ENCODE measurements at regions not wholly inside any gene's neighbourhood (a gene's known extent, or its start where the extent isn't known, plus 50 kb on each side); places are given as distances from the start of the nearest gene placed in this dataset.

DNA sequence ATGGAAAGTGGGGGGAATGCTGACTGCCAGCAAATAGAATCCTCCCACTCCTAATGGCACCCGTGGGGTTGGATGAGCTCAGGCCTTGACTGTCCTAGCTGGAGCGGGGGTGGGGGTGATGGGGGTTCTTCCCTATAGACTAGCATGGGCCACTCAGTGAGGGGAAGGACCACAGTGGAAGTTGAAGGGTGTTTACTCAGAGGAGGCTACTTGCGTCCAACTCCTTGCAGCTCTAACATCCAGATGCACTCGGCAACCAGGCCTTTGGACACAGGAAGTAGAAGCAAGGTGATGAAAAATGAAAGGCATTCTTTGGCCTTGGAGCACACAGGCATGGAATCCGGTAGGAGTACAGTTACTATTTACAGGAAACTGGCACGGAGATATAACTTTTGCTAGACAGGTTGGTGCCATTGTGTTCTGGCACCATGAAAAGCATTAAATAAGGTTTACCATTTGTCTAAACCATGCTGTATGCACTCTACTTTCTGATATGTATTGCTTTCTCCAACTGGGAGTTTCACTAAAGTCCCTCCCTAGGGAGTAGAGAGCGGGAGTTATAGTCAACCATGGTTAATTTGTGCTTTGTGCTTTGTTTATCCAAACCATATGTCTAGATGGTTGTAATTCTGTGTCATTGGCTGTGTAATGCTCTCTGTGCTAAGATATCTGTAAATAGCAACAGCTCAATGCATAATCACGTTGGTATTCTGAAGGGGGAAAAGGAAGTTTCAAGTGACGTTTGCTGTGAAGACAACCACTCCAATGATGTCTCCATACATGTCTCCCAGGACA lies 125.3 kb downstream of the TSHZ3 start:
- peak; percentile 97 for DNase-seq

DNA sequence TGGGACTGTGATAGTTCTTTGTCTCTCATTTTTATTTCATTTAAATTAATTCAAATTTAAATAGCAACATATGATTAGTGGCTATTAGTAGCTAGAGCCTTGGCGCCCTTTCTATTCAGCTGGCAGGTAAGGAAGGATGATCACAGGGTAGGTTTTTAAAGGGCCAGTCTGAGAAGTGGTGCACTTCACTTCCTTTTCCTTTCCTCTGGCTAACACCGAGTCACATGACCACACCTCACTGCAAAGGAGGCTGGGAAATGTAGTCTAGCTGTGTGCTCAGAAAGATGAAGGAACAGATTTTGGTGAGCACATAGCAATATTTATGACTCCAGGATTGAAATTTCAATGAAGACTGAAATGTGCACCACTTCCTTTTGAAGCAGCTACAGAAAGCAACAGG lies 128.7 kb downstream of the TSHZ3 start:
- DNase-seq, result peak; percentile 47

DNA sequence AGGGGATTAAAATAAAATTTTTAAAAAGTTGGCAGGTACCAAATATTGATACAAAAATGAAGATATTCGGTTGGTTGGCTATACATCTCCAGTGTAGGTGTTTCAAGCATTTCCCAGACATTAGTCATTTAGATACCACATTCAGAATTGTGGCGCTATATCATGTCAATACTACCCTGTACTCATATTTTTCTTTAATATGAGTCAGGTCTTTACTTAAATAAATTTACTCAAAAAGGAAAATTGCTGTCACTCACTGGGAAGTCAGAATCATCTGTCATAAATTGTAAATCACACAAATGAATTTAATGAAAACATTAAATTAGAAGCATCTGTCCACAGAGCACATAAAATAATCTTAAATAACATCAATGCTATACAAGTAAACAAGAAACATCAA lies 134.2 kb downstream of the TSHZ3 start:
- peak; percentile 21 for DNase-seq

DNA sequence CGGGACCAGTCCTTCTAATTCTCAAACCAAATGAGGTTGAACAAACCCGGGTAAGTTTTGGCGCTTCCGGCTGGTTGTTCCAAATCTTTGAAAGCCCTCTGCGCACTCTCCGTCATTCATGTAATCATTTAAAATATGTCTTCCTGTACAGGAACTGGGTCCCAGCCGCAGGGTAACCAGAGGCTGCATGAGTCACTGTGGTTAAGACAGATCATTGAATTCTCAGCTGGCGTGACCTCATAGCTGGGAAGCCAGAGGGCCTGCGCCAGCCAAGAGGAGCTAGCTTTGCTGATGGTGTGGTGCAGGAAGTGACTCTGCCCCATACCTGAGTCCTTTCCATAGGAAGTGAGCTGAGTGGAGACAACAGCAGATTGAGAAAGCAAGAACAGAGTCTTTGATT lies 135.2 kb downstream of the TSHZ3 start:
- peak; percentile 99 for DNase-seq

DNA sequence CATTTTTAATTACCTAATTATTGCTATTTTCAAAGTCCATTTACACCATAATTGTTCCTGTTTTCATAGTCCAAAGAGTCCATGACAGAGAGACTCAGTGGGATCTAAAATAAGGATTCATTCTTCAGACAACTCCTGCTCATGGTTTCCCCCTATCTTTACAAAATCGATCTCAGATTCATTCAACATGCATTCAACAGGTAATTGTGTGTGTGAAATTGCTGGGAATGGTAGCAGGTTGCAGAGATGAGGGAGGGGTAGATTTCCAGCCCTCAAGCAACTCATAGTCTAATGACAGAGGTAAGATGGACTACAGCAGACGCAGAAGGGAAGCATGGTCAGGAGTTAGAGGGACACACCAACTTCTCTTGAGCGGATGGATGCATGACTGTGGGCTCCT lies 138.1 kb downstream of the TSHZ3 start:
- DNase-seq, result no peak

DNA sequence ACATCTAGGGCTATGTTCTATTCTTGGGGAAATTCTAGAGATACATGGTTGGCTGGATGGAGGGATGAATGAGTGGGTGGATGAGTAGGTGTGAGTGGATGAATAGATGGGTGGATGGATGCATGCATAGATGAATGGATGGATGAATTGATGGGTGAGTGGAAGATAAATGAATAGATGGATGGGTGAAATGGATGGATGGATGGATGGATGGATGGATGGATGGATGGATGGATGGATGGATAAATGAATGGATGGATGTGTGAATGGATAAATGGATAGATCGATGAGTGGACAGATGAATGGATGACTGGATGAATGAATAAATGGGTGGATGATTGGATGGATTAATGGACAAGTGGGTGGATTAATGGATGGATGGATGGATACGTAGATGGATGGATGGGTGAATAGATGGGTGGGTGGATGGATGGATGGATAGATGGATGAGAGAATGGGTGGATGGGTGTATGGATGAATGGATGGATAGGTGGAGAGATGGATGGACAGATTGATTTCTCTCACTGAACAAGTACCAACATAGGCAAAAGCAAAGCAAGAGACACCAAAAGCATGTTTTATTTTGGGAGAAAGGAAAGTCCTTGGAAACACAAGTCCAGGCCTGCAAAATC lies 143.2 kb downstream of the TSHZ3 start:
- DNase-seq, result no peak

DNA sequence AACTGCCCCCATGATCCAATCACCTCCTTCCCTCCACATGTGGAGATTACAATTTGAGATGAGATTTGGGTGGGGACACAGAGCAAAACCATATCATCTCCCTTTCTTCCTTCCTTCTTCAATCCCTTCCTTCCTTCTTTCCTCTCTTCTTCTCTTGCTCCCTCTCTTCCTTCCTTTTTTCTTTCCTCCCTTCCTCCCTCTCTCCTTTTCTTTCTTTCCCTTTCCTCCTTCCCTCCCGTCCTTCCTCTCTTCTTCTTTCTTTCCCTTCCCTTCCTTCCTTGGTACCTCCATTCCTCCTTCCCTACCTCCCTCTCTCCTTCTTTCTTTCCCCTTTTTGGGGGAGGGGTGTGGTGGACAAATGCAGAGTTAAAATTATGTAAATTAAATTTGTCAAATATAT lies 145.1 kb downstream of the TSHZ3 start:
- no peak for DNase-seq

DNA sequence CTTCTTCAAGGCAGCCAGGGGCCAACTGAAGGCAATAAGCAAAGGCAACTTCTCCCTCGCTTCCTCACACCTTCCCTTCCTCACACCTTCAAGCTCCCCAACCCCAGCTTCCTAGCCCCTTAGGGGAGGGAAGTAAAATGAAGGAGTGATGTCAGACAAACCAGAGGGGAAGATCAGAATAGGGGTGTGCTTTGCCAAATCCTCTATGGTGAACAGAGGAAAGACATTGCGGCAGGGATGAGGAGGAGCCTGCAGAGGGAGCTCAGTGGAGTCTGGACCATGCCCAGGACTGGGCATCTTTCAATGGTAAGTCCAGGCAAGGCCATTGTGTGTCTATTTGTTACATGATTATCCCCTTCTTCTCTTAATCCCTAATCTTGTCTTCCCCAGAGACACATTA lies 164.0 kb downstream of the TSHZ3 start:
- no peak for DNase-seq

DNA sequence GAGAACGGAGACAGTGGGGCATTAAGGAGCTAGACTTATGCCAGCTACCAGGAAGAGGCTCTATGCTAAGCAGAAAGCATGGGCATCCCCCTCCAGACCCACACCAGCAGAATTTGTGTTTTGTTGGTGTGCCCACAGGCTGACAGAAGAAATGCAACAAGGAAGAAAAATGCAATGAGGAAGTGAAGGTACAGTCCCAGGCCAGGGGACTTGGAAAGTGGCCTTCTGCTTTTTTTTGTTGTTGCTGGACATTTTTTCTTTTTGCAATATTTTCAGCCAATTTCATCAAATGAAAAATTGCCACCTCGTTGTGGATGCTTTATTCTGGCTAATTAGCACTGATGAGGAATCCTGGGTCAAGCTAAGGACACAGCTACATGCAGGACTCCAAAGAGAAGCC lies 167.7 kb downstream of the TSHZ3 start:
- no peak for DNase-seq

DNA sequence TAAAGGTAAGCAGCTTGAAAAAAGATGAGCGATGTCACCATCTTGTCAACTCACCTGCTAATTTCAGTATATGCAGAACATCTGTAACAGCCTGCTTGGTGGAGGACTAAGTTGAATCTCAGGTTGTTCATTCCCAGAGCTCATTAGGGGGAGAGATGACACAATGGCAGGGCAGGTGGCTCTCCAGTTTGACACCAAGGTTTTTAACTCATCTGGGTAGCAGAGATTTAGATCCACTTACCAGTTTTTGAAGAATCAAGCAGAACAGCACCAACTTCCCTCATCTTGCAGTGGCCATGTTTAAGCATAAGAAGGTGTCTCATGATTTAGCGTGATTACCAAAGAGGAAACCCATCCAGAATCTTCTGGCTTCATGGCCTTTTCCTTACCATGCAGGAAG lies 168.3 kb downstream of the TSHZ3 start:
- DNase-seq, result no peak

DNA sequence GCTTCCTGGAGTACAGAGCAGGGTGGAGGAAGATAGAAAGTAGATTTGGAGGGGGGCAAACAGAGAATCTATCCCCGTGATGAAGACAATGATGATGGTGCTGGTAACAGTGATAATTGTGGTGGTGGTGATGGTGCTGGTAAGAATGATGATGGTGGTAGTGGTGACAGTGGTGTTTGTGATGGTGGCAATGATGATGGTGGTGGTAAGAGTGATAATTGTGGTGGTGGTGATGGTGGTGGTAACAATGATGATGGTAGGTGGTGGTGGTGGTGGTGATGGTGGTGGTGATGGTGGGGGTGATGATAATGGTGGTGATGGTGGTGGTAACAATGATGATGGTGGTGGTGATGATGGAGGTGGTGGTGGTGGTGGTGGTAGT lies 169.8 kb downstream of the TSHZ3 start:
- DNase-seq, result no peak

DNA sequence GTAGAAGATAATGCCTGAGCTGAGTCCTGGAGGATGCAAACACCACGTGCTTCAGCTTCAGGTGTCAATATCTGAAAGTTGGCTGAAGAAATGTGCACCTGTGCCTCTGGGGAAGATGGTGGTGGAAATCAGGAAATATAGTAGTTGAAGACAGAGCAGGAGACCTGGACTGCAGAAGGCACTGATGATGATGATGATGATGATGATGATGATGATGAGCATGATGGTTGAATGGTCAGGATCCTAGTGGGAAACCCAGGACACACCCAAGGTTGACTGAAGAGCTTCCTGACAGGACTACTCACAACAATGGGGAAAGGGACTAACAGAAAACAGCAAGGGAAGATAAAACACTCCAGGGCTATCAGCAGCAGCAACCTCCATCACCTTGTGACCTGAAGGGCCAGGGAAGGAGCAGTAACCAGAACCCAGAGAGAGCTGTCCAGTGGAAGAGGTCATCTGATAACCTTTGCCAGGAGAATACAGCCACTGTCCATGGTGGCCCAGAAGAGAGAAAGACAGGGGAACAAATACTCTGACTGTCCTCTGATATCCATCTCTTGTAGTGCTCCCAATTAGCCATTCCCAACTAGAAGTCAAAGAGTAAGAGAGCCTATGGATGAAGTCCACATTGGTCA lies 170.3 kb downstream of the TSHZ3 start:
- no peak for DNase-seq

DNA sequence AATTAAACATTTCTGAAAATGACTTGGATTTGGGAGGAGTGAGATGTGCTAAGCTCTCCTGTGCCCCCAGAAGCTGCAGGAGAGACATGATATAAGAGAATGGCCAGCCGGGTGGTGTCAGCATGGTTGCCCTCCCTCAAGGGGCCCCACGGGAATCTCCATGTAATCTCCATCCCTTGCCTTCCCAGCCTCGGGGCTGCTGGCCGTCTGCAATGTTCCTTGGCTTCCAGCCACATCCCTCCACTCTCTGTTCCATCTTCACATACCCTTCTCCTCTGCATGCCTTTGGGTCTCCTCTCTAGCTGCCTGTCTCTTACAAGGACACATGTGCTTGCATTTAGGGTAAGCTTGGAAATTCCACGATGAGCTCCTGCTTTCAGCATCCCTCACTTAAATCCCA lies 172.0 kb downstream of the TSHZ3 start:
- no peak for DNase-seq

DNA sequence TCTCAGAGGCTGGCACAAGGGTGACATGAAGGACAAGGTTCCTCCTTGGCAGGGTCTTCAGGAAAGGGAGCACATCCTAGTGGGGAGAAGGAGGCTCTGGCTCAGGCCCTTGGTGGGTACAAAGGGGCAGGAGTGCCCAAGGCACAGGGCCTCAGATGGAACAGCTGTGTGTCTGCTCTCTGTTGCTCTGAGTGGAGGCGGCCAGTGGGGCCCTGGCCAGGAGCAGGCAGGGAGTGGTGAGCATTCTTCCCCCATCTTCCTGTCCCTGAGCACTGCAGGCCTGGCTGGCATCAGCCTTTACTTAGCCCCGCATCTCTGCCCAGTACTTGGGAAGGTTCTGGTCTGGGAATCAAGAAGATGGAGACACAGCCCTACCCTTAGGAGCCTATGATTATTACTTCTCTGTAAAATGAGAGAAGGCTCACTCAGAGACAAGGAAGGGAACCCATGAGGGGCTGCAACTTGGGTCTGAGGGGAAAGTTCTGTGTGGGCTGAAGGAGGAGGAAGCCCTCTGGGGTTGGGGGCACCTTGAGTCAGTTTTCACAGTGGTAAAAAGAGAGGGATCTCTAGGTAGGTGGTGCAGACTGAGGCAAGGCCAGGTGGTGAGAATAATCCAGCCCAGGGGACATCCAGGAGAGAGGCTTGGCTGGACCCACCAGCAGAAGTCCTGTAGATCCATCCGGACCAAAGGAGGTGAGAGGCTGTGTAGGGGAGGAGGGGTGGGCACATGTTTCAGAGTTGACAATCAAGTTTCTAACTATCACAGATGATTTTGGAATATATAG lies 173.5 kb downstream of the TSHZ3 start:
- no peak for DNase-seq

DNA sequence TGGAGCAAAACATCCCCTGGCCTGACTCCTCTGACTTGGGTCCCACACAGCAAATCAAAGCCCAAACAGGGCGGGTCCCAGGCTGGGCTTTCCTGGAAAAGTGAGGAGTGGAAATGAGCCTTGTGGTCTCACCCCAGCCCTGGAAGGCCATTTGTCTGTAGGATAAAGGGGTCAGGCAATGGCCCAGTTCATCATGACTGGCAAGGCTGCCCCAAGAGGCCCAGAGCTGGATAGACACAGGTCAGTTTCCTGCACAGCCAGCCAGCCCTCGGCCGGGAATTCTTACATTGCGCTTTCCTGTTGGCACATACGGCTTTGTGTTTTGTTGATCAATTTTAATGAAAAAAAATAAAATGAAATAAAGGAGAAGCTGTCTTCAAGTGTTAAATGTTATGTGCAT lies 174.3 kb downstream of the TSHZ3 start:
- DNase-seq, result no peak

DNA sequence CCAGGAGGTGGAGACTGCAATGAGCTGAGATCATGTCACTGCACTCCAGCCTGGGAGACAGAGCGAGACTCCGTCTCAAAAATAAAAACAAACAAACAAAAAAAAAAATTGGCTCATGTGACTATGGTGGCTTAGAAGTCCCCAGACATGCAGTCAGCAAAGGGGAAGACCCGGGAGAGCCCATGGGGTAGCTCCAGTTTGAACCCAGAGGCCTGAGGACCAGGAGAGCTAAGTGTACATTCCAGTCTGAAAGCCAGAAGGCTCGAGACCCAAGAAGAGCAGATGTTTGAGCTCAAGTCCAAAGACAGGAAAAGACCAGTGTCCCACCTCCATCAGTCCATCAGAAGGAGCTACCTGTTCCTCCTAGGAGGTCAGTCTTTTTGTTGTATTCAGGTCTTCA lies 175.2 kb downstream of the TSHZ3 start:
- no peak for DNase-seq

DNA sequence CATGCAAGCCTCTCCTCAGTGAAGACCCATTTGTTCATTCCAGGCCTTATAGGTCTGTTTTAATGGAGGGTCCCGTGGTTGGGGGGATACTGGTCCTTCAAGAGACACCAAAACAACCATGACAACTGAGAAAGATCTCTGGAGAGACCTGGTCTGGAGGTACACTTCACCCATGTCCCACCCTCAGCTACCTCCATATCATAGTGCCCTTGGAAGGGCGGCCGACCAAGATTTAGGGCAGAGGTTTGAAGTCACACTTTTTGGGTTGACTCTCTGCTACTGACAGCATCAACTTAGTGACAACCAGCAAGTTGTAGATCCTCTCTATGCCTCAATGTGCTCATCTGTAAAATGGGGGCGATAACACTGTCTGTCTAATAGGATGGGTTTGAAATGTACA lies 177.3 kb downstream of the TSHZ3 start:
- DNase-seq, result no peak

DNA sequence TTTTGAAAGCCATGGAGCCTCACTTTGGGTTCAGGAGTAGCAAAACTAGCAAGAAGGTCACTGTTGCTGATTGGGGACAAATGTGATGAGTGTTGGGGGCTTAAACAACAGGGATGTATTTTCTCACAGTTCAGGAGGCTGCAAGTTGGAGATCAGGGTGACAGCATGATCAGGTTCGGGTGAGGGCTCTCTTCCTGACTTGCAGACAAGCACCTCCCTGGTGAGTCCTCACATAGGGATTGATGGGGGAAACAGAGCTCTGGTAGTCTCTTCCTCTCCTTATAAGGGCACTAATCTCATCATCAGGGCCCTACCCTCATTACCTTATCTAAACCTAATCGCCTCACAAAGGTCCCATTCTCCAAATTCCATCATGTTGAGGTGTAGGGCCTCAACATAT lies 179.2 kb downstream of the TSHZ3 start:
- DNase-seq, result no peak

DNA sequence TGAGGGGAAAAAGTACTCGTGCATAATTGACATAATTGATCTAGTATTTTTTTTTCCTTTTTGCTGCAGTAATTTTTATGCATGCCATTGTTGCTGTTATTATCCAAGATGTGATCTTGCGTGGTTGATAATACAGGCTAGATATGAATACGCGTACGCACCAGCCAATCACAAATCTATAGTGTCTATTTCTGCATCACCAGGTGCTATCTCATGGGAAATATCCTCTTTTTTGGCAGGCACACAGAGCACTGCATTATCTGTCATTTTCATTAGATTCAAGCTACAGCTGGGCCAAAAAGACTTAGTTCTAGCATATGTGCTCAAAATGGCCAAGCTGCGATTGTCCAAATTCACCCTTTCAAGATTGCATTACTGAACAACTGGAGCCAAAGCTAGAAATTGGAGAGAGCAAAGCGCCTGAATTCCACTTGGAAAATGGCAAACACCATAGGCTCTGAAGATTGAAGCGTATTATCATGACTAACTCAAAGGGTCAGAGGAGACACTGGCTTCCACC lies 181.1 kb downstream of the TSHZ3 start:
- no peak for DNase-seq

DNA sequence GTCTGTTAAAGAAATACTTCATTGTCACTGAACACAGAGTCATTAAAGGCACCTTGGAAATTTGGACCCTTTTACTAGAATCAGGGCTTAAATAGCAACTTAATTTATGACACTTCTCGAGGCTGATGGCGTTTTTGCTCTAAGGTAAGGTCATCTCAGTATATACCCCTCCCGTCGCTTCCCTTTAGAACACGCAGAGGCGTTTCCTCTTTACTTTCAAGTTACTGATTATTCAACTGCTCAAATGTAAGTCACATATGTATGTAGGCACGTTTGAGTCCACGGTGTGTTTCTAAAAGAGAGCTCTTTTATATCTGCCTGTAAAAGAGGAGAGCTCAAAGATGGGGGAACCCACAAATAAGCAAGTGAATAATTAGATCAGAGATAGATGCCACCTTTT lies 181.5 kb downstream of the TSHZ3 start:
- no peak for DNase-seq

DNA sequence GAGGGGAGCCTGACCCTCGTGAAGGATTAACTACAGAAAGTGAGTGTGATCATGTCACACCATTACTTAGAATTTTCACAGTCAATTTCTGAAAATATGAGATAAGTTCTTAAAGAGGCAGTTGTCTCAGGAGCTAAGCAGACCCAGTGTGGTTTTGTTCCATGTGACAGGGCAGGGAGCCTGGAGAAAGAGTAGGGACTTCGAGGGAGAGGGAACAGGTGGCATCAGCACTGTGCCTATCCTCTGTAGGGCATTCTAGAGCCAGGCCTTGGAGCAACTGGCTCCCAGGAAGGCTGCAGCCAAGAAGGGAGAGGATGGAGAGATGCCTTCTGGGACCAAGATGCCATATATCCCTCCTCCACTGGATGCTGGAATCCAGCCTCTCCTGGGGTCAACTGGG lies 183.0 kb downstream of the TSHZ3 start:
- DNase-seq, result no peak

DNA sequence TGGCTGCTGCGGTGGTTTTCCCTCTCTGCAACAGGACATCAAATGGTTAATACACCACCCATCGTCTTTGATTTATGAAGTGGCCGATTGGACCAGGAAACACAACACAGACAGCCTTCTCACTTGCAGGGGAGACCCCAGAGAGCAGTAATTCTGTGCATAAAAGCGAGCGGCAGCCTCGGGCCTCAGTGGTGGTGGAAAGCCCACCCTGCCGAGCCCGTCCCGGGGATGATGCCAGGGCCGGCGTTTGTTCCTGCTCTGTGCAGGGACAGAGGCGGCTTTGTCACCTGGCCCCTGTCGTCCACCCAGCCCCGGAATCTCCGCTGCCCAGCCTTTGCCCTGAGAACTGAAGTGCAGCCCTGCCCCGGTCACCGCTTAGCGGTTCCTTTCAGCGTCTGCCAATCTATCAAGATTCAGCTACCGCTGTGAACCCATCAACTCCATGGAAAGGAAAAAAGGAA lies 184.4 kb downstream of the TSHZ3 start:
- no peak for DNase-seq

DNA sequence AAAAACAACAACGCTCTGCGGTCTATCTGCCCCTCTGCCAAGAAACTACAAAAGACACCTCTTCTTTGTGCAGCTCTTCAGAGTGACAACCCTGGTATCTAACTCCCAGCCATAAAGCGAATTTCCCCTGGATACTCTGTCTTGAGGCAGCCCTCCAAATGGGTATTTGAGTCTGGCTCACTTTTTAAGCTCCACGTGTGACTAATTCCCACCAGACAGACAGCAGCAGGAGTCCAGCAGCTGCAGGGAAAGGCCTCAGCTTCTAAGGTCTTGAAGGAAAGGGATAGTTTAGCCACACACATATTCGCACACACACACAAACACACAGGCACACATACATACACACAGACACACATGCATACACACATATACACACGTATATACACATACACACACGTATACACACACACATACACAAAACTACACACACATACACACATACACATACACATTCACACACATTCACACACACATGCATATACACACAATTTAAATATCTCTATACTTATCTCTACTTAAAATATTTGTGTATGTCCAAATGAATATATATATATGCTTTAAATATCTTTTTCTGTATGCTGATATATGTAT lies 188.8 kb downstream of the TSHZ3 start:
- no peak for DNase-seq

All from HCEC 1CT (cell line).